Activated CD4-positive, alpha-beta T cell treated with anti-CD3 and anti-CD28 coated beads for 48 hours (primary cell): ENCODE measurements at regions not wholly inside any gene's neighbourhood (a gene's known extent, or its start where the extent isn't known, plus 50 kb on each side); places are given as distances from the start of the nearest gene placed in this dataset.
"Not testable (repeated sequence)": the region's sequence is repeated elsewhere in the genome, so short reads cannot be mapped to it uniquely, and the experiment has no call there.

Experiments
- DNase-seq: peaks from one replicate; pipeline ENCODE4 v3.0.0-alpha.2; 2020

DNA sequence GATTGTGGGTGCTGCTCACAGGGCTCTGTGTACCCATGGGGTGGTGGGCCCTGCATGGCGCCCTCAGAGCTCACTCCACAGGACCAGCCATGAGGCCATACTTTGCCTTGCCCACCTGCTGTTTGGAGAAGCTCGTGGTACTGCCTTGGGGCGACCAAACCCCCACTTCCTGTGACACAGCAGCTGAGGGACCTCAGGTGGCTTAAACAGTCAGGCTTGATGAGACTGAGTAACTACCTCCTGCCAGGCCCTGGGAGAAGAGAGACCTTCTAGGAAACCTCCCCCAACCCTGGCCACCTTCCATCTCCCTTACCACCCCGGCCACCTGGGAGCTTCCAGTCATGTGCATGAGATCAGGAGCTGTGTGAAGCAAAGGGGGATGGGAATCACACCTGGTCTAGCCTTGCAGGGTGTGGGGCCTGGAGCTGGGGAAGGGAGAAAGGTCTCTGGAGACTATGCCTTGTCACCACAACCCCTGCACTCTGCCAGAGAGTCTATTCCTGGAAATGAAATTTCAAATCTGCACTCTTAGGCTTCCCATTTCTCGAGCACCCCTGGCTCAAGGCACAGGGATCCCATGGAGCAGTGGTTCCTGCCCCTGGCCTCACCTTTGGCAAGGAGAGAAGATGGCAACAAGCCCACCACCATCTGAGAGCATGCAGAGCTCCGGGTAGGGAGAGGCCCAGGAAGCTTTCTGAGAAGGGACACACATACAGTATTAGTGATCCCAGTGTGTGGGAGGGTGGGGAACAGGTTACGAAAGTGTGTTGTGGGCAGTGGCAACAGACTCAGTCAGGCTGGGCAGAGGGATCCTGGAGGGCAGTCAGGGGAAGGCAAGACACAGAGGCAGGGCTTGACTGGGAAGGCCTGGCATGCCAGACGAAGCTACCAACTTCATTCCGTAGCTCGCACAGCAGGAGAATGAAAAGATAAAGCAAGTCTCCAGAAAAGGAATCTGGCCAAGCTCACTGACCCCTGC is 125.0 kb downstream of the URI1 start:
- DNase-seq: no peak

GRCh38 chr19:30067956-30068506 is 126.0 kb downstream of the URI1 start:
- DNase-seq: not testable (repeated sequence)

DNA sequence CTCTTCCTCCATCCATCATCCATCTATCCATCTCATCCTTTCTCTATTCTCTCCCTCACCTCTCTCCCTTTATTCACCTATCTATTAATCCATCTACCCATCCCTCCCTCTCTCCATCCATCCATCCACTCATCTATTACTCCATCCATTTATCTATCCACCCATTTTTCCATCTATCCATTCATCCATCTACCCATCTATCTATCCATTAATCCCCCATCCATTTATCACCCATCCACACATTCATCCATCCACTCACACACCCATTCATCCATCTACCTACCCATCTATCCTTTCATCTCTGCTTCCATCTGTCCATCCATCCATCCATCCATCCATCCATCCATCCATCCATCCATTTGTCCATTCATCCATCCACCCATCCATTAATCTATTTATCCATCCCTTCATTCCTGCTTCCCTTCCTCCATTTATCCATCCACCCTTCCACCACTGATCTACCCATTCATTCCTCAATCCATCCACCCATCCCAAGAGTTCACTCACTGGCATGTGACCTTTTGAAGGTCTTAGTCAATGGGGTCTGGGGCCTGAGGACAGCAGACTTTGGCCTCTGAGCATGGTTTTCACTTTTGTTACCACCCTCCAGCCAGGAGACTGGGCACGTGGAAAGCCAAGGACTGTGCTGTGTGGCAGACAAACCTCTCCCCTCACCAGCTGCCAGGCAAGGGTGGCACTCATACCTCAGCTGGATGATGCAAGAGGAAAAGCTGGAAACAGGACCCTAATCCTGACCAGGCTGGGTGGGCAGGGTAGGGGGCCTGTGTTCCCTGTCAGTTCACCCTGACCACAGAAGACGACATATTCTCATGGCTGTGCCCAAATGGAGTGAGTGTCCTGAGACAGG is 126.7 kb downstream of the URI1 start:
- no peak for DNase-seq

GRCh38 chr19:30069535-30070197 is 127.6 kb downstream of the URI1 start:
- no peak for DNase-seq

GRCh38 chr19:30070198-30070967 is 128.3 kb downstream of the URI1 start:
- no peak for DNase-seq

DNA sequence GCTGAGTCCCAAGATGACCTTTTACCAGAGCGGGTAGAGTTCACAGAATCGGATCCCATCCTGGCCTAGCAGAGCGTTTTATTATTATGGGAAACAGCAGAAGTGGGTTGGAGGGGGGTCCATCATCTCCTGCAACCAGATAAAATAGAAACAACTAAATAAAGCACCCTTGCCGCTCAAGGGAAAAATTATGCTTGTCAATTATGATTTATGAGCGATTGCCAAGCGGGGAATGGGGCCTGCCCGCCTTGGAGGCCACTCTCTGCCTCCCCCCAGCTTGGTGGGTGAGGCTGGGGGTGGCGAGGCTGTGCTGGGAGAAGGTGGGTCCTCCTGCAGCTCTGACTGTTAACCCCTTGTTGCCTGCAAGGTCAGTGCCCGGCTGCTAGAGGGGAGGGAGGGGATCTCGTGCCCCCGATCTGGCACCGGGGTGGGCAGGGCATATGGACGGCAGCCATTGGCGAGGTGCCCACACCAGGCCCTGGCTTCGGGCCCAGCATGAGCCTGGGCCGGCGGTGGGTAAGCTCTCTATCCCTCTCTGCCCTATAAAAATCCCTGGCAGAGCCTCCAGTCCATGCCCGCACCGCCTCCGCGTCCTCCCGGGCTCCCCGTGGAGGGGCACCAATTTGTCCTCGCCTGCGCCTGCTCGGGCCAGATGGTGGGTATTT is 129.1 kb downstream of the URI1 start:
- no peak for DNase-seq

- DNase-seq: no peak
Measured at GRCh38 chr19:30071871-30072270, 129.8 kb downstream of the URI1 start.

- no peak for DNase-seq
Measured at GRCh38 chr19:30073152-30074000, 131.3 kb downstream of the URI1 start.

DNA sequence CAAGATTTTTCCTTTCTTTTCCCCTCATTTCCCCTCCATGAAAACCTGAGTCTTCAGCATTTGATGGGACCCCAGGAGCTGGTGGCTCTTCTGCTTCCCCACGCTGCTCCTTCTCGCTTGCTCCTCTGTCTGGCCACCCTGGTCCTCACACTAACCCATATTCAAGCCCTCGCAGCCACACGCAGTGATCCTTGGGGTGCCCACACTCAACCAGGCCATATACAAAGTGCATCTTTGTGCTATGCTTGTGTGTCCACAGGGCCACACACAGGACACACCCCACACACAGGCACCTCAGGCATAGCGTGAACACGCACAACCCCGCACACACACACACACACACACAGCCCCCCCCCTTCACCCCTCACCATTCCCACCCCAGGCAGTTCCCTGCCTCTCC is 132.1 kb downstream of the URI1 start:
- DNase-seq: no peak

GRCh38 chr19:30074741-30075715 is 133.0 kb downstream of the URI1 start:
- no peak for DNase-seq

GRCh38 chr19:30076101-30076551 is 134.1 kb downstream of the URI1 start:
- no peak for DNase-seq

- DNase-seq: no peak
Measured at GRCh38 chr19:30076751-30077670, 135.0 kb downstream of the URI1 start.

GRCh38 chr19:30077851-30078355 is 135.9 kb downstream of the URI1 start:
- no peak for DNase-seq

GRCh38 chr19:30078381-30078910 is 136.4 kb downstream of the URI1 start:
- DNase-seq: no peak

DNA sequence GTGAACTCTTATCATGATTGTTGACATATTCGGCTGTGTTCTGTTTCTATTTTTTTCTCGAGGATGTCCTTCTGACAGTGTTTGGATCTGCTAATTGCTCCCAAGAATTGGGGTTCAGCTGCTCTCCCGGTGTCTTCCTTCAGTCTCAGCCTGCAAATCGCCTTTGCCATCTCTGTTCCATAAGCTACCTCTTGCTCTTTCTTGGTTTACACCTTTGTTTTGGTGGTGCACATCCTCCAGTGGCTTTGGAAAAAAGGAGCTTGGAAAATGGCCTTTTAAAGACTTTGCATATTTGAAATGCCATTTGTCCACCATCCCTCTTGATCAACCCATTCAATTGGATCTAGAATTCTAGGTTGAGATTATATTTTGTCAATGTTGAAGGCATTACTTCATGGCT is 137.2 kb downstream of the URI1 start:
- no peak for DNase-seq

DNA sequence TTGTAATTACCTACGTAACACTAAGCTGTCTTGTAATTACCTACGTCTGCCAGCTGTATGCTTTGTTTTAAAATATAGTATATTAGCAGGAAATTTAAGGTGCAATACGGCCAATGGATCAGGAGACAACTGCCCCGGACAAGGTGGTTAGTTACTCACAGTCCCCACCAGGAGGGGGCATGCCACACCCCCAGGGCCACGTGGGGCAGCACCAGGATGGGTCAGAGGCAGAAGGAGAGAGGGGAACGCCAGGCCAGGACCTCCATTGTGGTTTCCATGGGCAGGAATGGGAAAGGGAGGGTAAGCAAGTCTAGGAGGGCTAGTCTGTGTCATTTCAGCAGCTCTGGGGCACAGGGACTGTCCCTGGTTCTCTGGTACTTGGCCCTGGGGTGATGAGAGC is 140.1 kb downstream of the URI1 start:
- no peak for DNase-seq

DNA sequence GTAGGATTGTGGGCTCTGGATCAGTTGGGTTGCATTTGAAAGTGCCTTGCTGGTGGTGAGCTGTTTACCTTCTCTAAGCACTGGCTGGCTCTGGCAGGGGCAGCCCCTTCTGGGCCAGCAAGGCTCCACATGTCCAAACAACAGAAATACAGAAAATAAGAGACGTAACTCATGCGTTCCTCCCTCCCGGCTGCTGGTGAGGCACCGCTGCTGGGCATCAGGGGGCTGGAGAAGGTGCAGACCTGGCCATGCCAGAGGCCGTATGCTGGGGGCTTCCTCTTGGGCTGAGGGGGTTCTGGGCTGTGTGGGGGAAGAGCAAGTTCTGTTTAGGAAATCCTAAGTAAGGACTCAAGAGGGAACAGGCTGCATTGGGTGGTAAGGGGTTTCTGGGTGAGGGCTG is 140.6 kb downstream of the URI1 start:
- no peak for DNase-seq
